ENCODE measurements at regions not wholly inside any gene's neighbourhood (a gene's known extent, or its start where the extent isn't known, plus 50 kb on each side); places are given as distances from the start of the nearest gene placed in this dataset.

GRCh38 chr2:80703532-80703931 lies 399.0 kb upstream of the LRRTM1 start:
- TF ChIP-seq POLR2AphosphoS5 (IDR thresholded peaks at IDR 0.05; ENCODE audit: borderline replicate concordance, low read depth, low read length) = no peak
- TF ChIP-seq EZH2 (IDR thresholded peaks at IDR 0.05) = no peak
- TF ChIP-seq FOXP2 (optimal IDR thresholded peaks at IDR 0.05; ENCODE audit: control extremely low read depth, extremely low read length, insufficient read depth) = no peak

Measured in SK-N-MC (cell line).